GM12878 (cell line): ENCODE measurements at regions not wholly inside any gene's neighbourhood (a gene's known extent, or its start where the extent isn't known, plus 50 kb on each side); places are given as distances from the start of the nearest gene placed in this dataset.
A peak's percentile ranks its signal among the peaks of the same experiment; 100 is the strongest.

ENCODE experiments used
- CHD4 ChIP-seq: fragments of 200-600 bp; sonication (generic); IDR thresholded peaks from 2 replicates; pipeline ENCODE4 v1.6.1; 2016; ENCODE audit warnings: mild to moderate bottlenecking
- CREM ChIP-seq: IDR thresholded peaks from 2 replicates; pipeline ENCODE4 v1.6.1; 2014; ENCODE audit warnings: antibody characterized with exemption, low read depth
- EP300 ChIP-seq, 2 experiments: fragments of 150-350 bp in 1 of 2; IDR thresholded peaks; 2 replicates each; pipeline ENCODE4 v1.6.1; 2011 to 2012; ENCODE audit warnings: low read depth in 2 of 2, low read length in 2 of 2, borderline replicate concordance in 1 of 2, improper control_type of control experiment in 1 of 2, inconsistent platforms in 1 of 2; ENCODE audit not compliant: control insufficient read depth in 1 of 2
- ESRRA ChIP-seq: IDR thresholded peaks from 2 replicates; pipeline ENCODE4 v1.6.1; 2012; ENCODE audit warnings: mild to moderate bottlenecking, low read length, improper control_type of control experiment
- KDM1A ChIP-seq: fragments of 200-600 bp; sonication (generic); IDR thresholded peaks from 2 replicates; pipeline ENCODE4 v1.6.1; 2016; ENCODE audit warnings: borderline replicate concordance
- NRF1 ChIP-seq: conservative IDR thresholded peaks from 2 replicates; pipeline ENCODE4 v1.6.1; 2011; ENCODE audit warnings: mild to moderate bottlenecking, low read depth, low read length, improper control_type of control experiment
- TF ChIP-seq, protein P1 (sequence below), 3 experiments: IDR thresholded peaks in 2 of 3; conservative IDR thresholded peaks in 1 of 3; 2 replicates each; pipeline ENCODE4 v1.5.1; 2011; ENCODE audit warnings: low read depth in 3 of 3, low read length in 3 of 3, mild to moderate bottlenecking in 3 of 3, control low read depth in 2 of 3, moderate library complexity in 2 of 3, inconsistent platforms in 1 of 3, mixed read lengths in 1 of 3; ENCODE audit not compliant: control insufficient read depth in 2 of 3, insufficient read depth in 1 of 3; ENCODE audit errors: extremely low read depth in 1 of 3
- TF ChIP-seq, protein P2 (sequence below): IDR thresholded peaks from 2 replicates; pipeline ENCODE4 v1.6.1; 2012; ENCODE audit warnings: low read depth, low read length, improper control_type of control experiment

GRCh38 chr7:33698692-33699128, 206.6 kb upstream of the BMPER start:
- TF ChIP-seq, protein P1, sequence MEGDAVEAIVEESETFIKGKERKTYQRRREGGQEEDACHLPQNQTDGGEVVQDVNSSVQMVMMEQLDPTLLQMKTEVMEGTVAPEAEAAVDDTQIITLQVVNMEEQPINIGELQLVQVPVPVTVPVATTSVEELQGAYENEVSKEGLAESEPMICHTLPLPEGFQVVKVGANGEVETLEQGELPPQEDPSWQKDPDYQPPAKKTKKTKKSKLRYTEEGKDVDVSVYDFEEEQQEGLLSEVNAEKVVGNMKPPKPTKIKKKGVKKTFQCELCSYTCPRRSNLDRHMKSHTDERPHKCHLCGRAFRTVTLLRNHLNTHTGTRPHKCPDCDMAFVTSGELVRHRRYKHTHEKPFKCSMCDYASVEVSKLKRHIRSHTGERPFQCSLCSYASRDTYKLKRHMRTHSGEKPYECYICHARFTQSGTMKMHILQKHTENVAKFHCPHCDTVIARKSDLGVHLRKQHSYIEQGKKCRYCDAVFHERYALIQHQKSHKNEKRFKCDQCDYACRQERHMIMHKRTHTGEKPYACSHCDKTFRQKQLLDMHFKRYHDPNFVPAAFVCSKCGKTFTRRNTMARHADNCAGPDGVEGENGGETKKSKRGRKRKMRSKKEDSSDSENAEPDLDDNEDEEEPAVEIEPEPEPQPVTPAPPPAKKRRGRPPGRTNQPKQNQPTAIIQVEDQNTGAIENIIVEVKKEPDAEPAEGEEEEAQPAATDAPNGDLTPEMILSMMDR (IDR thresholded peaks at IDR 0.05 in 2 of 3, conservative IDR thresholded peaks at IDR 0.05 in 1 of 3; ENCODE audit: control insufficient read depth in 2 of 3, extremely low read depth in 1 of 3, insufficient read depth in 1 of 3, low read depth in 3 of 3, low read length in 3 of 3) = no peak
- no peak for TF ChIP-seq KDM1A
- no peak for TF ChIP-seq CREM
- no peak for TF ChIP-seq CHD4
- no peak for TF ChIP-seq ESRRA
- TF ChIP-seq, protein P2, sequence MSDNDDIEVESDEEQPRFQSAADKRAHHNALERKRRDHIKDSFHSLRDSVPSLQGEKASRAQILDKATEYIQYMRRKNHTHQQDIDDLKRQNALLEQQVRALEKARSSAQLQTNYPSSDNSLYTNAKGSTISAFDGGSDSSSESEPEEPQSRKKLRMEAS = no peak
- TF ChIP-seq NRF1 = no peak
- TF ChIP-seq EP300 (IDR thresholded peaks at IDR 0.05; ENCODE audit: borderline replicate concordance in 1 of 2, control insufficient read depth in 1 of 2, low read depth in 2 of 2, low read length in 2 of 2) = peak; percentile 28 to 57; a peak in 2 of 4 replicates
